ENCODE measurements at regions not wholly inside any gene's neighbourhood (a gene's known extent, or its start where the extent isn't known, plus 50 kb on each side); places are given as distances from the start of the nearest gene placed in this dataset.

GRCh38 chr13:60772726-60773125, 375.7 kb downstream of the TDRD3 start:
- Histone ChIP-seq H3K4me1 (no peaks in the 10 kb centered on the region), H3K27me3 (no peaks in the 10 kb centered on the region), H3K27ac (no peak overlapping the region), H3K36me3 (no peaks in the 10 kb centered on the region), H3K9me3 (peaks cover 0 to 7% (median 0%) of the 10 kb centered on the region in 3 donors), H3K4me3 (no peak overlapping the region)
- TF ChIP-seq EP300 (IDR thresholded peaks at IDR 0.05) (no peak), CTCF (IDR thresholded peaks at IDR 0.05) (no peak), POLR2A (IDR thresholded peaks at IDR 0.05) (no peak), POLR2AphosphoS5 (IDR thresholded peaks at IDR 0.05) (no peak)
- ATAC-seq, result no peak

- Histone ChIP-seq H3K9me3 (no peaks in the 10 kb centered on the region), H3K27me3 (no peaks in the 10 kb centered on the region), H3K4me1 (no peaks in the 10 kb centered on the region), H3K27ac (no peak overlapping the region), H3K4me3 (no peak overlapping the region), H3K36me3 (no peaks in the 10 kb centered on the region)
- 63 to 65% methylated on average over 4 to 5 of the region's 5 CpGs for WGBS, 2 donors (ENCODE audit: low coverage in 1 of 2)
- no peak for ATAC-seq
- TF ChIP-seq POLR2AphosphoS5 (IDR thresholded peaks at IDR 0.05) (no peak), POLR2A (IDR thresholded peaks at IDR 0.05) (no peak), CTCF (IDR thresholded peaks at IDR 0.05) (no peak), EP300 (IDR thresholded peaks at IDR 0.05) (no peak)
Measured at GRCh38 chr13:60765700-60766411, 368.8 kb downstream of the TDRD3 start.

- no peak for TF ChIP-seq POLR2A (IDR thresholded peaks at IDR 0.05)
- TF ChIP-seq CTCF (IDR thresholded peaks at IDR 0.05), result no peak
- TF ChIP-seq POLR2AphosphoS5 (IDR thresholded peaks at IDR 0.05), result no peak
- TF ChIP-seq EP300 (IDR thresholded peaks at IDR 0.05), result no peak
- Histone ChIP-seq H3K36me3 (no peaks in the 10 kb centered on the region), H3K4me3 (no peak overlapping the region), H3K9me3 (no peaks in the 10 kb centered on the region), H3K4me1 (no peaks in the 10 kb centered on the region), H3K27me3 (no peaks in the 10 kb centered on the region), H3K27ac (no peak overlapping the region)
- WGBS, 2 donors (ENCODE audit: low coverage in 1 of 2), result 23 to 46% methylated on average over 9 of the region's 9 CpGs
- ATAC-seq, result no peak
Measured at GRCh38 chr13:60759499-60759898, 362.5 kb downstream of the TDRD3 start.

GRCh38 chr13:60758637-60759036, 361.6 kb downstream of the TDRD3 start:
- H3K4me1 ChIP-seq, result no peaks in the 10 kb centered on the region
- no peak overlapping the region for H3K27ac ChIP-seq
- H3K4me3 ChIP-seq, result no peak overlapping the region
- H3K36me3 ChIP-seq, result no peaks in the 10 kb centered on the region
- H3K27me3 ChIP-seq, result no peaks in the 10 kb centered on the region
- no peaks in the 10 kb centered on the region for H3K9me3 ChIP-seq
- TF ChIP-seq POLR2AphosphoS5 (IDR thresholded peaks at IDR 0.05) (no peak), POLR2A (IDR thresholded peaks at IDR 0.05) (no peak)
- WGBS, 2 donors (ENCODE audit: low coverage in 1 of 2), result 71 to 79% methylated on average over 1 of the region's 1 CpG
- no peak for ATAC-seq

- no peaks in the 10 kb centered on the region for H3K9me3 ChIP-seq
- no peak for ATAC-seq
- 76 to 85% methylated on average over 5 to 7 of the region's 7 CpGs for WGBS, 2 donors (ENCODE audit: low coverage in 1 of 2)
- H3K4me1 ChIP-seq, result no peaks in the 10 kb centered on the region
- H3K27me3 ChIP-seq, result no peaks in the 10 kb centered on the region
- TF ChIP-seq CTCF (IDR thresholded peaks at IDR 0.05), result no peak
- TF ChIP-seq POLR2AphosphoS5 (IDR thresholded peaks at IDR 0.05), result no peak
- no peak for TF ChIP-seq POLR2A (IDR thresholded peaks at IDR 0.05)
- no peak for TF ChIP-seq EP300 (IDR thresholded peaks at IDR 0.05)
- no peaks in the 10 kb centered on the region for H3K36me3 ChIP-seq
- H3K27ac ChIP-seq, result no peak overlapping the region
- H3K4me3 ChIP-seq, result no peak overlapping the region
Measured at GRCh38 chr13:60757501-60758215, 360.6 kb downstream of the TDRD3 start.

All from gastroesophageal sphincter (tissue), 4 donors.